NCI-H510A (cell line): ENCODE measurements at regions not wholly inside any gene's neighbourhood (a gene's known extent, or its start where the extent isn't known, plus 50 kb on each side); places are given as distances from the start of the nearest gene placed in this dataset.
"Not testable (repeated sequence)": the region's sequence is repeated elsewhere in the genome, so short reads cannot be mapped to it uniquely, and the experiment has no call there.

Experiments used
- DNase-seq: peaks from one replicate; lab custom pipeline; 2025; lab: John Stamatoyannopoulos, UW

DNA sequence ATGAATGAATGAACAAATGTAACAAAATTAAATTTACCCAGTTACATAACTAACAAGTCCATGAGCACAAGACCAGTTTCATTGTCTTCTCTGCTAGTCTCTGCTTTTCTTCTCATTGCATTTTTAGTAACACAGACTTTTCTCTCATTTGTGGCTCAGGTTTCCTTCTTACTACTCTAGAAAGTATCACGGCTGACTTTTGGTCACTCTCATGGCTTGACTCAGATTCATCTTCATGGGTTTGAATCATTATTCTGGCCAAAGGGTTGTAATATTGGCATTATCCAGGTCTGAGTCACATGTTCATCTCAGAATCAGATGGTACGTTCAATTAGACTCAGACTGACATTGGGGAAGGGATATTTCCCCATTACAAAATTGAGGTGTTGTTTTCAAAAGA lies 121.5 kb upstream of the SATB1 start:
- no peak for DNase-seq

GRCh38 chr3:18544146-18544545 lies 119.0 kb upstream of the SATB1 start:
- DNase-seq: no peak

GRCh38 chr3:18538463-18539230 lies 113.5 kb upstream of the SATB1 start:
- DNase-seq: no peak

DNA sequence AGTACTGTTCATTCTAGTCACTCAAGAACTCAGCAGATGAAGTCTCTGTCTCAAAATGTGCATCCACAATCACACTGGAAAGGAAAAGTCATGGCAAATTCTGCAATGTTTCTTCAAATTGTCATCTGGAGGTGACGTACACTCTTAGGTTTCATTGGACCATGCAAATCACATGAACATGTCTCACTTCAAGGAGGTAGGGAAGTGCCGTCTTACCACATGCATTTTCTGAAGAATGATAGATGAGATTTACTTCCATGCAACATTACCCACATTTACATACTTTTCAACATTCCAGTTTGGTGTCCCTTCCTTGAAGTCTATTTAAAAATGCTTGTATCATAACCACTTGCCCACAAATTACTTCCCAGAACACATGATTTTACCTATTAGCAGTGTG lies 107.9 kb upstream of the SATB1 start:
- DNase-seq: no peak

DNA sequence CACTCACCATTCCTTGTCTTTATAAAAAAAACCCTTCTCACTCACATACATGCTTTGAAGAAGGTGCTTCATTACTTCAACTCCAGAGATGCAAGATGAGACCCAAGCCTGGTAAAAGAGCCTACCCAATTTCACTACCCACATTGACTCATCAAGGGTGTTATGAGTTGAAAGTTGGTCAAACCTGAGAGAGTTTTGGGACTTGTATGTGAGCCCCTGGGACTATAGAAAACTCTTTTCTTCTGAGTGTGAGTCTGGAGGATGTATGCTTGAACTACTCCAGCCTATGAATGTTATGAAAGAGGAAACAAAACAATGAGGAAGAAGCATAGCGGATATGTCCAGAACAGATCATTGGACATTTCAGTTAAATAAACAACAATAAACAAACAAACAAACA lies 106.5 kb upstream of the SATB1 start:
- no peak for DNase-seq

- no peak for DNase-seq
These were observed 104.5 kb upstream of the SATB1 start for GRCh38 chr3:18529631-18530030.

- DNase-seq: no peak
These were observed 102.6 kb upstream of the SATB1 start for GRCh38 chr3:18527691-18528090.

GRCh38 chr3:18526667-18527066 lies 101.5 kb upstream of the SATB1 start:
- no peak for DNase-seq

- DNase-seq: not testable (repeated sequence)
These were observed 91.0 kb upstream of the SATB1 start for GRCh38 chr3:18516170-18516569.

GRCh38 chr3:18513091-18513490 lies 88.0 kb upstream of the SATB1 start:
- no peak for DNase-seq

- DNase-seq: no peak
These were observed 86.9 kb upstream of the SATB1 start for GRCh38 chr3:18512007-18512406.

DNA sequence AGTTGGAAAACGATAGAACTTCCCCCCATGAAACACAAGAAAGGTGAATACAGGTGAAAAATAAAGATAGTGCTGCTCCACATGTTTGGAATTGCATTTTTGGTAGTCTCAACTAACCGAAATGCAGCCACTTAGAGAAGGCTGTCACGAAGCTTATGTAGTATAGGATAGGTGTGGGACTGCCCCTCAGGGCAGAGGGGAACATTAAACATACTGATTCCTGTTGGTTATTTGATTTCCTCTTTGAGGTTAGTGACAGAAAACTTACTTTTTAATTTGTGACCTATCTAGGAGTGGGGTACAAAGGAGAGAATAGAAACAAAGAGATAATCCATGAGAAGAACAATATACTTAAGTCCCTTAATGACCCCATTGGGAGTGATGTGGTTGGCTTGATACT lies 85.8 kb upstream of the SATB1 start:
- no peak for DNase-seq

GRCh38 chr3:18507333-18507732 lies 82.2 kb upstream of the SATB1 start:
- DNase-seq: no peak

DNA sequence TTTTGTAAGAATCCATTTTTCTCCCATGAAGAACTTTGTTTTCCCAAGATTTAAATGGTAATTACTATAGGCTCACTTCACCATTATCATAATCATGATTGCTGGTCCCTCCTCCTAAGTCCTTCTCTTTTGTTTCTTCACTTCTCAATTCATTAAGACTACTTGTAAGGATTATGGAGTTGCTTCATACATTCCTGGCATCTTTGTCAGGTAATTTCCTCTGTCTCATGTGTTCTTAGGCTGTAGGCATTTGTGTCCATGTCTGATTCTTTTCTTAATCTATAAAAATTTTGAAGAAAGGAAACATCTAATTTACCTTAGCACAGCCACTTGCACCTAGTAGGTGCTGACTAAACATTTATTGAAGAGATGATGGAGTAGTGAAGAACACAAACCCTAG lies 79.9 kb upstream of the SATB1 start:
- no peak for DNase-seq

DNA sequence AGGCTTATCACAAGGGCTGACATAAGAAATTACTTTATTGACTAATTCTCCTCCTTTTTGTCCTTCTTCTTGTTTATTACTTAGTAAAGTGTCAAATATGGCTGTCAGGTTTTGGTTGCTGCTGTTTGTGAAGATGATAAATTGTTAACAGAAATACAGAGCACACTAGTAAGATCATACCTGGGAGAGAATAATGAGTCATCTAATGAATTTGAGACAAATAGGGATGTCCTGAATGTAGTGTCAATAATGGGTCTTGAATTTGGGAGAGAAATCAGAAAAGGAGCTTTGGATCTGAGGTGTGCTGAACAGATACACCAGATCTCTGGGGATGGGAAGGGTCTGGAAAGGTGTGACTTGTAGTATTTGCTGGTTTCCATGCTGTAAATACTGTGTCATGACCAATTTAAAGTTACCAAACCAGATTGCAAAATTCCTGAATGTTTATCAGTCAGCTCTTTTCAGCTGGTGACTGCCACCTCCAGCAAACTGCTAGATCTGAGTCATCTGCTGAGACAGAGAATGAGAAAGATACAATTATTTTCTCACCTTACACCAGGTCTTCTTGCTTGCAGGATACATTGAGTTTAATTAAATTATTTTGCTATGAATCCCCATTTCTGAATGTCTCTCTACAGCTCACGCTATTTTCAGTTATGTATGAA lies 76.7 kb upstream of the SATB1 start:
- no peak for DNase-seq

- DNase-seq: no peak
These were observed 75.2 kb upstream of the SATB1 start for GRCh38 chr3:18500322-18500721.

GRCh38 chr3:18499301-18499700 lies 74.2 kb upstream of the SATB1 start:
- DNase-seq: no peak

GRCh38 chr3:18494251-18494650 lies 69.1 kb upstream of the SATB1 start:
- DNase-seq: no peak

- no peak for DNase-seq
These were observed 64.8 kb upstream of the SATB1 start for GRCh38 chr3:18489939-18490338.

- no peak for DNase-seq
These were observed 58.1 kb upstream of the SATB1 start for GRCh38 chr3:18483226-18483625.

DNA sequence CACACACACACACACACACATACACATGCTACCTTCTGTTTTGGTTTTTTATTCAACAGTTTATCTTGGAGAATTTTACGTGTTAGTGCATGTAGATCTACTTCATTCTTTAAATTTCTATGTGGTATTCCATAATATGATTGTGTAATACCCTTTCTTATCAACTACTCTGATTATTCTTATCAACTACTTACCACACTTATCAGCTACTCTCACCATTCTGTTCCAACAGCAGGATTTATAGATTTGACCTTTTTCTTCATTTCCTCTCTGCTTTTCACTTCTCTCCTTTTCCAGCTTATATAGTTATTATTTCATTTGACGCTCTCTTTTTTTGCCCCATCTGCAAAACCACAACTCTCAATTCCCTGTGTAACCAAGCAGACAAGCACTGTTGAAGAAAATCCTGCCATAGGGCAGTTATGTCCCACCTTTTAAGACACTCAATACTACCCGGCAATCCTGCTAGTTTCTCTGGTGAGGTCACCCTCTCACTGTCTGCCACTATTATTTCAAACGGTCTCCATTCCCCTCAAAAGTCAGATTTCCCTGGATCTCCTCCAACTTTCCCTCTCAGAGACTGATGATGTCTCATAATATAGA lies 56.9 kb upstream of the SATB1 start:
- DNase-seq: no peak

GRCh38 chr3:18477620-18478019 lies 52.5 kb upstream of the SATB1 start:
- DNase-seq: no peak
